Stomach (tissue), 8 donors: ENCODE measurements at regions not wholly inside any gene's neighbourhood (a gene's known extent, or its start where the extent isn't known, plus 50 kb on each side); places are given as distances from the start of the nearest gene placed in this dataset.
"Not testable (repeated sequence)": the region's sequence is repeated elsewhere in the genome, so short reads cannot be mapped to it uniquely, and the experiment has no call there.

Experiments used
- DNase-seq, 2 donors: peaks; one replicate each; pipeline versions ENCODE4 v3.0.0 to v3.0.0-alpha.2; 2013 to 2019
- H3K27ac ChIP-seq, 5 donors: fragments of 200-600 bp in 4 of 5; sonication (generic) in 4 of 5; one replicate each; pipeline ENCODE4 v1.5.1; 2013 to 2019; ENCODE audit warnings: mild to moderate bottlenecking in 1 of 5, moderate library complexity in 1 of 5
- H3K27me3 ChIP-seq, 3 donors: fragments of 200-600 bp; sonication (generic); one replicate each; pipeline ENCODE4 v1.5.1; 2017 to 2019; ENCODE audit warnings: mixed run types in 1 of 3
- H3K36me3 ChIP-seq, 4 donors: fragments of 200-600 bp; sonication (generic); 1 replicate in 3 of 4; 2 replicates in 1 of 4; pipeline ENCODE4 v1.5.1; 2016 to 2019
- H3K4me1 ChIP-seq, 4 donors: fragments of 200-600 bp; sonication (generic); one replicate each; pipeline ENCODE4 v1.5.1; 2016 to 2019
- H3K4me3 ChIP-seq, 4 donors: fragments of 200-600 bp; sonication (generic) in 3 of 4; one replicate each; pipeline ENCODE4 v1.5.1; 2016 to 2019; ENCODE audit warnings: mild to moderate bottlenecking in 1 of 4
- H3K9me3 ChIP-seq, 4 donors: fragments of 200-600 bp; sonication (generic); one replicate each; pipeline ENCODE4 v1.5.1; 2016 to 2019
- EP300 ChIP-seq: sonication (generic); formaldehyde crosslinking; IDR thresholded peaks from one replicate; pipeline ENCODE4 v1.6.1; 2017; ENCODE audit warnings: antibody characterized with exemption
- POLR2A ChIP-seq, 4 donors: fragments of 450-650 bp; IDR thresholded peaks; one replicate each; pipeline ENCODE4 v1.6.1; 2016; ENCODE audit warnings: antibody characterized with exemption in 4 of 4, control low read depth in 2 of 4, mild to moderate bottlenecking in 1 of 4, moderate library complexity in 1 of 4
- POLR2AphosphoS5 ChIP-seq, 3 donors: sonication (generic); formaldehyde crosslinking; IDR thresholded peaks; one replicate each; pipeline ENCODE4 v1.6.1; 2016; ENCODE audit warnings: antibody characterized with exemption in 3 of 3
- WGBS, 5 donors: extraction: QIAGEN DNeasy Blood & Tissue Kit in 3 of 5; methylation state at CpG; one replicate each; pipeline versions ENCODE4 v1.1.5 to v1.1.7; 2013 to 2018; 5-methylcytosine and 5-hydroxymethylcytosine counted together
- intact Hi-C: fragments of 100-400 bp; cut with DNase I; formaldehyde crosslinking; loops from one replicate; pipeline ENCODE4 v1.15.1; 2023; ENCODE audit warnings: low total_unique reads
- TF ChIP-seq, protein P1 (sequence below), 7 experiments: fragments of 450-650 bp in 4 of 7; fragments of 200-600 bp in 3 of 7; sonication (generic) in 3 of 7; IDR thresholded peaks; one replicate each; pipeline ENCODE4 v1.5.1; 2016 to 2019; ENCODE audit warnings: antibody characterized with exemption in 7 of 7, control low read depth in 2 of 7, mild to moderate bottlenecking in 1 of 7
- donor health status: healthy with polysubstance abuse.
- donor health status: Bipolar disorder and iron deficiency.
- donor health status: healthy.

DNA sequence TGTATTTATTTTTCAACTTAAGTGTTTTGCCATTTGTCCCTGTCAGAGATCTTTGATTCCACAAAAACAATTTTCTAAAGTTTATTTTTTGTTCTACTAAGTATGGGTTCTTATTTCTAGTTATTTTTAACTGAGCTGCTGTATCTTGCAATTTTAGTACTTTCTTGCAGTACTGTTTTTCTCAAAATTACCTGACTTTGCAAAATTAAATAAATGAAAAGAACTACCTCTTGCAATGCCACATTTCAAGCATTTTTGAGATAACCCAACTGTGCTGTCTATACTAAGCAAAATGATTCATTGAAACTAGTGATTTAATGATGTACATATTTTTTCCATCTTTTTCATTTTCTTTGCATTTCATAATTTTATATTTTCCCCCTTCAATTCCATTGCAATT is 71.5 kb upstream of the ADGRL2 start:
- no peaks in the 10 kb centered on the region for H3K27me3 ChIP-seq
- TF ChIP-seq POLR2AphosphoS5 (IDR thresholded peaks at IDR 0.05) (no peak), POLR2A (IDR thresholded peaks at IDR 0.05) (no peak), EP300 (no peak)
- TF ChIP-seq, protein P1, sequence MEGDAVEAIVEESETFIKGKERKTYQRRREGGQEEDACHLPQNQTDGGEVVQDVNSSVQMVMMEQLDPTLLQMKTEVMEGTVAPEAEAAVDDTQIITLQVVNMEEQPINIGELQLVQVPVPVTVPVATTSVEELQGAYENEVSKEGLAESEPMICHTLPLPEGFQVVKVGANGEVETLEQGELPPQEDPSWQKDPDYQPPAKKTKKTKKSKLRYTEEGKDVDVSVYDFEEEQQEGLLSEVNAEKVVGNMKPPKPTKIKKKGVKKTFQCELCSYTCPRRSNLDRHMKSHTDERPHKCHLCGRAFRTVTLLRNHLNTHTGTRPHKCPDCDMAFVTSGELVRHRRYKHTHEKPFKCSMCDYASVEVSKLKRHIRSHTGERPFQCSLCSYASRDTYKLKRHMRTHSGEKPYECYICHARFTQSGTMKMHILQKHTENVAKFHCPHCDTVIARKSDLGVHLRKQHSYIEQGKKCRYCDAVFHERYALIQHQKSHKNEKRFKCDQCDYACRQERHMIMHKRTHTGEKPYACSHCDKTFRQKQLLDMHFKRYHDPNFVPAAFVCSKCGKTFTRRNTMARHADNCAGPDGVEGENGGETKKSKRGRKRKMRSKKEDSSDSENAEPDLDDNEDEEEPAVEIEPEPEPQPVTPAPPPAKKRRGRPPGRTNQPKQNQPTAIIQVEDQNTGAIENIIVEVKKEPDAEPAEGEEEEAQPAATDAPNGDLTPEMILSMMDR (IDR thresholded peaks at IDR 0.05): no peak
- intact Hi-C loops: no loop called here
- no peak for DNase-seq
- no peaks in the 10 kb centered on the region for H3K4me1 ChIP-seq
- H3K27ac ChIP-seq: no peak overlapping the region
- no peaks in the 10 kb centered on the region for H3K9me3 ChIP-seq
- no peaks in the 10 kb centered on the region for H3K36me3 ChIP-seq
- no peak overlapping the region for H3K4me3 ChIP-seq

- Histone ChIP-seq H3K36me3 (no peaks in the 10 kb centered on the region), H3K4me3 (no peak overlapping the region), H3K27me3 (no peaks in the 10 kb centered on the region), H3K4me1 (no peaks in the 10 kb centered on the region), H3K9me3 (no peaks in the 10 kb centered on the region), H3K27ac (no peak overlapping the region)
- TF ChIP-seq POLR2A (IDR thresholded peaks at IDR 0.05) (no peak), EP300 (no peak), POLR2AphosphoS5 (IDR thresholded peaks at IDR 0.05) (no peak)
- TF ChIP-seq, protein P1 (IDR thresholded peaks at IDR 0.05): no peak
- intact Hi-C loops: no loop called here
- DNase-seq: no peak
- WGBS, 5 donors: 94 to 97% (median 96%) methylated on average over 8 of the region's 8 CpGs
Measured at GRCh38 chr1:81725823-81726222, 74.9 kb upstream of the ADGRL2 start.

- H3K36me3 ChIP-seq, H3K27me3 ChIP-seq, H3K27ac ChIP-seq, H3K4me3 ChIP-seq, H3K4me1 ChIP-seq, DNase-seq, intact Hi-C loops, H3K9me3 ChIP-seq: not testable (repeated sequence)
- WGBS, 5 donors: 83 to 88% (median 86%) methylated on average over 6 of the region's 6 CpGs
Measured at GRCh38 chr1:81722631-81723328, 78.0 kb upstream of the ADGRL2 start.

GRCh38 chr1:81720256-81720655 is 80.5 kb upstream of the ADGRL2 start:
- 66 to 75% (median 73%) methylated on average over 8 of the region's 8 CpGs for WGBS, 5 donors
- H3K9me3 ChIP-seq: not testable (repeated sequence)

DNA sequence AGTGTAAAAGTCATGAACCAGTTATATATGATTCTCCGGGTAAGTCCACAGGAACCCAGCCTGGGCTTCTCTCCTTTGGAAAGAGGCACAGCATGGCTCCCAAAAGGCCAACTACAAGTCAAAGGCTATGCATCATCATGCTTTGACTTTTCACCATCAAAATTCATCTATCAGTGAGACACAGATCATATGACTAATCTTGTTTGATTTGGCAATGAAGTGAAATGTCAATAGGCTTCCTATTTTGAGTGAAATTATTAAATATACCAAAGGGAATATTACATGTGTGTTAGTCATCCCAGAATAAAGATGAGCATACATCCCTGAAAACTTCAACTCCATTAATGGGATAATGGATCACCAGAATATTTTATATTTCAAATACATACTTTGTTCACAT is 83.5 kb upstream of the ADGRL2 start:
- no peak overlapping the region for H3K27ac ChIP-seq
- no peaks in the 10 kb centered on the region for H3K36me3 ChIP-seq
- DNase-seq: no peak
- intact Hi-C loops: no loop called here
- TF ChIP-seq, protein P1 (IDR thresholded peaks at IDR 0.05): no peak
- no peak for TF ChIP-seq EP300
- no peak for TF ChIP-seq POLR2A (IDR thresholded peaks at IDR 0.05)
- no peak for TF ChIP-seq POLR2AphosphoS5 (IDR thresholded peaks at IDR 0.05)
- H3K4me1 ChIP-seq: no peaks in the 10 kb centered on the region
- 92 to 100% (median 93%) methylated on average over 1 of the region's 1 CpG for WGBS, 5 donors
- no peaks in the 10 kb centered on the region for H3K27me3 ChIP-seq
- H3K4me3 ChIP-seq: no peak overlapping the region
- no peaks in the 10 kb centered on the region for H3K9me3 ChIP-seq

More at GRCh38 chr1:81720256-81720655, 80.5 kb upstream of the ADGRL2 start:
- H3K36me3 ChIP-seq, H3K4me1 ChIP-seq, H3K27me3 ChIP-seq, intact Hi-C loops, DNase-seq, H3K4me3 ChIP-seq, H3K27ac ChIP-seq: not testable (repeated sequence)
